HepG2 (cell line): ENCODE measurements at regions not wholly inside any gene's neighbourhood (a gene's known extent, or its start where the extent isn't known, plus 50 kb on each side); places are given as distances from the start of the nearest gene placed in this dataset.

ENCODE experiments used
- AGO2 ChIP-seq: fragments of 200-400 bp; formaldehyde crosslinking; optimal IDR thresholded peaks from 2 replicates; pipeline ENCODE3; 2017; ENCODE audit warnings: mild to moderate bottlenecking, low read depth, low read length, moderate library complexity
- EP300 ChIP-seq, 3 experiments: sonication (generic) in 1 of 3; formaldehyde crosslinking in 1 of 3; IDR thresholded peaks; 2 replicates each; pipeline versions ENCODE4 v1.5.1 to v1.6.1; 2011 to 2020; ENCODE audit warnings: low read depth in 2 of 3, low read length in 2 of 3, borderline replicate concordance in 1 of 3, improper control_type of control experiment in 1 of 3, mild to moderate bottlenecking in 1 of 3, missing genetic modification reagents in 1 of 3, moderate library complexity in 1 of 3
- TF ChIP-seq, protein P1 (sequence below): sonication (generic); formaldehyde crosslinking; IDR thresholded peaks from 2 replicates; pipeline ENCODE4 v1.5.0; 2020; ENCODE audit warnings: mild to moderate bottlenecking, missing genetic modification reagents, moderate library complexity

DNA sequence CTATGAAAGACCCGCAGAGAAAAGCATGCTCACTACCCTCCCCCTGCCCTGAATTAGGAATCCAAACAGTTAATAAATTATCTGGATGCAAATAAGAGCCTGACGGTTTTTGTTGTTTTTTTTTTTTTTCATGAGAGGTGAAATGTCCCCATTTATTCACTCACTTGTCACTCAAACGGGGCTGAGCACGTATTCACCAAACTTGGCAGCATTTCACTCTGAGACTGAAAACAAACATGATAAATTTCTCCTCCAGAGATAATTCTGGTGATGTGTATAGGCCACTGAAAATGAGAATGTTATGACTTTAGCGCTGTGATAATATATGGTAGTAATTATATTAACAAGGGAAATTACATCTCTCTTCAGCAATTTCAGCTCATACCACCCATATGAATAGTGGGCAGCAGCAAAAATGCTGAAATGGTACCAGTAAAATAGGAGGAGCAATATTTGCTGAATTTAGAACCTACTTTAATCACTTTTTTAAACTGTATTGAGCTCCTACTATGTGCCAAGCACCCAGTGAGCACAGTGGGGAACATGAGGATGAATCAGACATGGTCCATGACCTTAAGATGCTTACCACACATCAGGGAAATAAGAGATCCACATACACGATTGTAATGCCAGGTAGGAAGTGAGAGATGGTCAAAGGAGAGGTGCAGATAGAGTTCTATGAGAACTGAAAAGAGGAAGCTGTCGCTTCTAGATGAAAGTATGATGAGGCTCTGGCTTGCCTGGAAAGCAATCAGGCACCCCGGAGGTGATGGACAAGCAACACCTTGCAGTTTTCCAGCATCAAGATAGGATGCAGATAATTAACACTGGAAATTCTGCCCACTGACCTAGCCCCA, 286.5 kb upstream of the TMPO start:
- TF ChIP-seq EP300 (IDR thresholded peaks at IDR 0.05; ENCODE audit: low read depth in 2 of 2, low read length in 2 of 2), result no peak
- no peak for TF ChIP-seq EP300 (CRISPR knock-in tag; IDR thresholded peaks at IDR 0.05; ENCODE audit: borderline replicate concordance)
- TF ChIP-seq, protein P1, sequence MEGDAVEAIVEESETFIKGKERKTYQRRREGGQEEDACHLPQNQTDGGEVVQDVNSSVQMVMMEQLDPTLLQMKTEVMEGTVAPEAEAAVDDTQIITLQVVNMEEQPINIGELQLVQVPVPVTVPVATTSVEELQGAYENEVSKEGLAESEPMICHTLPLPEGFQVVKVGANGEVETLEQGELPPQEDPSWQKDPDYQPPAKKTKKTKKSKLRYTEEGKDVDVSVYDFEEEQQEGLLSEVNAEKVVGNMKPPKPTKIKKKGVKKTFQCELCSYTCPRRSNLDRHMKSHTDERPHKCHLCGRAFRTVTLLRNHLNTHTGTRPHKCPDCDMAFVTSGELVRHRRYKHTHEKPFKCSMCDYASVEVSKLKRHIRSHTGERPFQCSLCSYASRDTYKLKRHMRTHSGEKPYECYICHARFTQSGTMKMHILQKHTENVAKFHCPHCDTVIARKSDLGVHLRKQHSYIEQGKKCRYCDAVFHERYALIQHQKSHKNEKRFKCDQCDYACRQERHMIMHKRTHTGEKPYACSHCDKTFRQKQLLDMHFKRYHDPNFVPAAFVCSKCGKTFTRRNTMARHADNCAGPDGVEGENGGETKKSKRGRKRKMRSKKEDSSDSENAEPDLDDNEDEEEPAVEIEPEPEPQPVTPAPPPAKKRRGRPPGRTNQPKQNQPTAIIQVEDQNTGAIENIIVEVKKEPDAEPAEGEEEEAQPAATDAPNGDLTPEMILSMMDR, result no peak
- TF ChIP-seq AGO2, result no peak
